AG20443 (cell line): ENCODE measurements at regions not wholly inside any gene's neighbourhood (a gene's known extent, or its start where the extent isn't known, plus 50 kb on each side); places are given as distances from the start of the nearest gene placed in this dataset.
A peak's percentile ranks its signal among the peaks of the same experiment; 100 is the strongest.
"Not testable (repeated sequence)": the region's sequence is repeated elsewhere in the genome, so short reads cannot be mapped to it uniquely, and the experiment has no call there.

Source experiments
- DNase-seq: peaks from one replicate; pipeline ENCODE4 v3.0.0; 2012; ENCODE audit warnings: low spot score, mixed read lengths

GRCh38 chr13:109939180-109939579, 152.8 kb upstream of the IRS2 start:
- DNase-seq = no peak

- peak; percentile 25 for DNase-seq
Measured at GRCh38 chr13:109938255-109938936, 152.0 kb upstream of the IRS2 start.

- DNase-seq = not testable (repeated sequence)
Measured at GRCh38 chr13:109934520-109934919, 148.1 kb upstream of the IRS2 start.

- DNase-seq = no peak
Measured at GRCh38 chr13:109933476-109933875, 147.1 kb upstream of the IRS2 start.

GRCh38 chr13:109924376-109924775, 138.0 kb upstream of the IRS2 start:
- no peak for DNase-seq

- no peak for DNase-seq
Measured at GRCh38 chr13:109922518-109922917, 136.1 kb upstream of the IRS2 start.

- DNase-seq = no peak
Measured at GRCh38 chr13:109919715-109920375, 133.5 kb upstream of the IRS2 start.

- no peak for DNase-seq
Measured at GRCh38 chr13:109918179-109918711, 131.9 kb upstream of the IRS2 start.

GRCh38 chr13:109917422-109917821, 131.0 kb upstream of the IRS2 start:
- no peak for DNase-seq

- no peak for DNase-seq
Measured at GRCh38 chr13:109913936-109914510, 127.6 kb upstream of the IRS2 start.

- no peak for DNase-seq
Measured at GRCh38 chr13:109913186-109913585, 126.8 kb upstream of the IRS2 start.

- DNase-seq = no peak
Measured at GRCh38 chr13:109910194-109910593, 123.8 kb upstream of the IRS2 start.

- DNase-seq = no peak
Measured at GRCh38 chr13:109906976-109907375, 120.6 kb upstream of the IRS2 start.

GRCh38 chr13:109904218-109904617, 117.8 kb upstream of the IRS2 start:
- DNase-seq = no peak

GRCh38 chr13:109900741-109901140, 114.4 kb upstream of the IRS2 start:
- no peak for DNase-seq

GRCh38 chr13:109900320-109900719, 113.9 kb upstream of the IRS2 start:
- DNase-seq = no peak

- DNase-seq = no peak
Measured at GRCh38 chr13:109899748-109900147, 113.4 kb upstream of the IRS2 start.

- no peak for DNase-seq
Measured at GRCh38 chr13:109899316-109899715, 112.9 kb upstream of the IRS2 start.

GRCh38 chr13:109897988-109898624, 111.7 kb upstream of the IRS2 start:
- no peak for DNase-seq

GRCh38 chr13:109892101-109892500, 105.7 kb upstream of the IRS2 start:
- no peak for DNase-seq

- DNase-seq = no peak
Measured at GRCh38 chr13:109885235-109885634, 98.9 kb upstream of the IRS2 start.

GRCh38 chr13:109884462-109884861, 98.1 kb upstream of the IRS2 start:
- no peak for DNase-seq
